Femur (tissue), 1 donor: ENCODE measurements at regions not wholly inside any gene's neighbourhood (a gene's known extent, or its start where the extent isn't known, plus 50 kb on each side); places are given as distances from the start of the nearest gene placed in this dataset.

ENCODE experiments used
- DNase-seq: peaks from one replicate; pipeline ENCODE4 v3.0.0-alpha.2; 2017

- no peak for DNase-seq
Measured at GRCh38 chr13:89937420-89937819, 1410.1 kb upstream of the MIR17HG start.

GRCh38 chr13:89940383-89940782, 1407.1 kb upstream of the MIR17HG start:
- DNase-seq = no peak

DNA sequence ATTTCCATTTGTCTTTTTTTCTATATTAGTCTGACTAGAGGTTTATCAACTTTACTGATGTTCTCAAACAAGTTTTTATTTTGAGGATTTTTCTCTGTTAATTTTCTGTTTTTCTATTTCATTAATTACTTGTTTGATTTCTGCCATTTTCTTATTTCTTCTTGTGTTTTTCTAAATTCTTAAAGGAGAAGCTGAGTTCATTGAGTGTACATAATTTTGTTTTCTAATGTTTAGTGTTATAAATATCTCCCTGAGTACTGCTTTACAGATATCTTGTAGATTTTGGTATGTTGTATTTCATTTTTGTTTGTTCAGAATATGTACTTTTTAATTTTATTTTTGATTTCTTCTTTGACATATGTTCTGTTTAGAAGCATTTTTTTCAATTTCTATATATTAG, 1404.3 kb upstream of the MIR17HG start:
- no peak for DNase-seq

DNA sequence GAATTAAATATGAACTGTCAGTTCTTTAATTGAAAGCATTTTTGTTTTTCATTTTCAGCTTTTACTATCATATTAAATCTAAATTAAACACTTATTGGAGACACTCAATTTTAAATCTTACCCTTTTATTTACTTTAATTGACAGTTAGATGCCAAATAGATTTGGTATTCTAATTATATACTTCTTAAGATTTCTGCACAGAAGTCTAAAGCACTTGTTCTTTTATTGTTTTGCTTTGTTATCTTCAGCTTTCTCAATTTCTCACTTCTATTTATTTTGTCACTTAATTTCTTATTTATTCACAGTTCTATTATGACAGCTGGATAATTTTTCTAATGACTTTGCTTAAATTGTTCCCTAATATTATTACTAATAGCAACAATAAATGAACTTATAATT, 1397.3 kb upstream of the MIR17HG start:
- DNase-seq = no peak

DNA sequence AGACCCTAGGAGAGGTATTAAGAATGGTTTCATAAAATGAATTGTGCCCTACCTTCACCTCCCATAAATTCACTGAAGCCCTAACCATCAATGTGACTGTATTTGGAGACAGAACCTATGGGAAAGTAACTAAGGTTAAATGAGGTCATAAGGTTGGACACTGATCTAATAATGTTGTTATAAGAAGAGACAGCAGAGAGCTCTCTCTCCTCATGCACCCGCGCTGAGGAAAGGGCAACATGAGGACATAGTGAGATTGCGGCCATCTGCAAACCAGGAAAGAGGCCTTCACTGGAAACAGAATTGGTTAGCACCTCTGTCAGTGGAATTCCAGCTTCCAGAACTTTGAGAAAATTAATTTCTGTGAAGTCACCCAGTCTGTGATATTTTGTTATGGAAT, 1396.1 kb upstream of the MIR17HG start:
- DNase-seq = no peak

DNA sequence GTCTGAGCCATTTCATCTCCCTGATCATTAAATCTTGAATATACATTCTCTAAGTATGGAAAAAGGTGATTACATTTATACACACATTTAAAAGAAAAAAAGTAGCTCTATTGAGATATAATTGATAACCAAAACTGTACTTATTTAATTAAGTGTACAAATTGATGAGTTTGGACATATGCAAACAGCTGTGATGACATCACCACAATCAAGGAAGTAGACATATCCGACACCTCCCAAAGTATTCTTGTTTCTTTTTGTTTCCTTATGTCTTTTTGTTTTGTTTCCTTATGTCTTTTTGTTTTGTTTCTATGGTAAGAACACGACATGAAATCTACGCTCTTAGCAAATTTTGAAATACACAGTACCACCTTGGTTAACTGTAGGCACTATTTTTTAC, 1393.9 kb upstream of the MIR17HG start:
- no peak for DNase-seq

- DNase-seq = no peak
Measured at GRCh38 chr13:89955773-89956172, 1391.7 kb upstream of the MIR17HG start.

- DNase-seq = no peak
Measured at GRCh38 chr13:89959074-89959473, 1388.4 kb upstream of the MIR17HG start.

DNA sequence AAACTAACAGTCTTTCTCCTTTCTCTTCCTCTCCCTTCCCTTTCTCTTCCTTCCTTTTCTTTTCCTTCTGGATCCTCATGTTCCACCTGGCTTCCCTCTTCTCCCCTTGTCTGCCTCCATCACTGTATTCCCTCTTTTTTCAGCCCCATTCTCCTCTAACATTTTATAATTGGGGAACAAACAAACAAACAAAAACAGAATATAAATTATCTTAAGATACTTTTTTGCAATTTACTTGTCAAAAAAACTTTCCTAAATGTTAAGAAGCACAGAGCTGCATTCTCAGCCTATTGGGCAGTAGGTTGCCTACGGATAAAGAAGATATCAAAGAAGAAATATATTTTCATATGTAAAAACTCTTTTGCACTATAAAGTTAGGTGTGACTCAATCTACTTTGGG, 1382.2 kb upstream of the MIR17HG start:
- no peak for DNase-seq

- DNase-seq = no peak
Measured at GRCh38 chr13:89966524-89966923, 1381.0 kb upstream of the MIR17HG start.

DNA sequence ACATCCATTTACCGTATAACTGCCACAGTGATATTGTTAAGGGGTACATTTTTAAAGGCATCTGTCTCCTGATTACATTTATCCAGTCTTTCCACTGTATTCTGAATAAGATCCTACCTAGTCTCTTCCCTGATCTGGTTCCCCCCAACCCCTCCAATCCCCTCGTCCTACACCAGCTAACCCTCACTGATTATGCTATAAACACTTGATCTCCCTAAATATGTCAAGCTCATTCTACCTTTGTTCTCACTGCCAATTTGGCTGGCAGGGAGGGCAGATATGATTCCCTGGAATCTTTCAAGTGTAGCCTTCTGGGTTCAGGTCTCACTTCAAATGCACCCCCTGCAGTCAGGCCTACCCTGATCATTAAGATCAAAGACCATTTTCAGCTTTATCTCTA, 1379.8 kb upstream of the MIR17HG start:
- DNase-seq = no peak

- no peak for DNase-seq
Measured at GRCh38 chr13:89968470-89968869, 1379.0 kb upstream of the MIR17HG start.

DNA sequence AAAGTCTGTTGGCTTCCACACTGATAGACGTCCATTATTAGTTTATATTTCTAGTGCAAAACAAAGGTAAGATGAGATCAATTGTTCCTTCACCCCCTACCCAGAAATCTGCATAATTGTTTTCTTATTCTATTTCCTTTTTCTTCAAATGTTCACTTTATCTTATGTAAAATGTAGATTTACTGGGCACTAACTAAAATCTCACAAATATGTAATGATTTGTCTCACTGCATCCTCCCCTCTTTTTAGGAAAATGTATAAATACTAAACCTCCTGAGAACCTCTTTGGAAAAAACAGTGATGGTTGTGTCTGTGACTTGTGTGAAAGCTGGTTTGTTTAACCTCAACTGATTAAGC, 1377.2 kb upstream of the MIR17HG start:
- DNase-seq = no peak

GRCh38 chr13:89977203-89977602, 1370.3 kb upstream of the MIR17HG start:
- no peak for DNase-seq

DNA sequence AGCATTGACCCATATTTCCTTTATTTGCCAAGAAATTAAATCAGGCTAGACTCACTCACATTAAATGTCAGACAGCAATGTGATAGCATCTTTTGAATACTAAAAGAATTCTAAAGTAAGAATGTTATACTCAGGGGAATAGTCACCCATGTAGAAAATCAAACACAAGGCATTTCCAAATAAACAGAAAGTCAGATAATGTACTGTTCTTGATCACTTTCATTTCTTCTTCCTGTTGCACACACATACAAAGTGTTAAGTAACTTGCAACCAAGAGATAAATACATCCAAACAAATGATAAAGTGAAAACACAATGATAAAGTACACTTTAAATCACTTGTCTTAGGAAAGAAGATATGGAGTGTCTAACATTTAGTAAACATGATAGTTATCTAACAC, 1366.6 kb upstream of the MIR17HG start:
- DNase-seq = no peak

- no peak for DNase-seq
Measured at GRCh38 chr13:89982407-89983095, 1364.9 kb upstream of the MIR17HG start.

GRCh38 chr13:89988206-89988605, 1359.3 kb upstream of the MIR17HG start:
- no peak for DNase-seq

DNA sequence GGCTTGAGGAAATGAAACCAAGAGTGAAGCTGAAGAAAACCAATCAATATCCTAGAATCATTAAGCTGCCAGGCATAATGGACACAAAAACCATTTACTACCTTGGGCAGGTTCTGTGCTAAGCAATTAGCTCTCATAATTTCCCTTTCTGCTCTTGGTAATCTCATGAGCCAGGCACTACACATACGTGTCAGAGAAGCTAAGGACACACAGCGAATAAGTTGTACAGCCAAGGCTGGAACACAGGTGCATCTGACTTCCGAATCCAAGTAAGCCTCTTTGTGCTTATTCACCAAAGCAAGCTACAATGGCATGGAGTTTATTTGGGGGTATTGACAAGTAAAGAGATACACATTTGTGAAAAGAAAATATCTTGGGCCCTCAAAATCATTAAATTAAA, 1343.9 kb upstream of the MIR17HG start:
- no peak for DNase-seq

- DNase-seq = no peak
Measured at GRCh38 chr13:90008707-90009149, 1338.8 kb upstream of the MIR17HG start.

GRCh38 chr13:90014038-90014437, 1333.4 kb upstream of the MIR17HG start:
- no peak for DNase-seq

- no peak for DNase-seq
Measured at GRCh38 chr13:90015565-90016507, 1331.7 kb upstream of the MIR17HG start.

GRCh38 chr13:90016688-90017087, 1330.8 kb upstream of the MIR17HG start:
- no peak for DNase-seq

DNA sequence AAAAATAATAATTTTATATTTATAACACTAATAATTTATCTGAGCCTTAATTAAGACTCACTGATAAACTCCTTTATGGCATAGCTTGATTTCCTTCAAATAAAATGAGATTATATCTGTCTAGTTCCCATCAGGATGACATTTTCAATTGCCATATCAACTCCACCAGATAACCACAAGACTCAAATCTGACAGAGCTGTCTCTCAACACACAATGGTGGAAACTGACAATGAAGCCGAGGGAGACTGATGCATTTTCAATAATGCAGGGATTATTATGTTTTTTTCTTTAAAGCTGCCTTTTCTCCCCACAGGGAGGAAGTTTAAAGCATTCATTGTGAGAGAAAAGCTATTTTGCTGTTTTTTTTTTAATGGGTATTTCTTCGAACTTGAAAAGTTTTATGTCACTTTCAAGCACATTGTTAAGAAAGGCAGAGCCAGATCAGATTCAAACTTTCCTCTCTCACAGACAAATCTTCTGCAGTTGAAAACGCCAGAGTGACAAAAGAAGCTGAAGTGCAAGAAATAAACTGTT, 1326.9 kb upstream of the MIR17HG start:
- DNase-seq = no peak

GRCh38 chr13:90027409-90027808, 1320.1 kb upstream of the MIR17HG start:
- DNase-seq = no peak
